Mesendoderm (in vitro differentiated cells): ENCODE measurements at regions not wholly inside any gene's neighbourhood (a gene's known extent, or its start where the extent isn't known, plus 50 kb on each side); places are given as distances from the start of the nearest gene placed in this dataset.

Source experiments
- DNase-seq: peaks from one replicate; pipeline ENCODE4 v3.0.0; 2013
- H2AK5ac ChIP-seq: 2 replicates; pipeline ENCODE4 v1.6.1; 2013; ENCODE audit warnings: low read length, inconsistent platforms
- H2BK120ac ChIP-seq: 2 replicates; pipeline ENCODE4 v1.6.1; 2013; ENCODE audit warnings: low read depth, mild to moderate bottlenecking, low read length, moderate library complexity, mixed read lengths
- H2BK15ac ChIP-seq: replicated peaks from 2 replicates; pipeline ENCODE4 v1.6.1; 2013; ENCODE audit warnings: low read depth, mild to moderate bottlenecking, moderate library complexity
- H2BK5ac ChIP-seq: 2 replicates; pipeline ENCODE4 v1.6.1; 2013; ENCODE audit warnings: low read length, inconsistent platforms
- H3K18ac ChIP-seq: 2 replicates; pipeline ENCODE4 v1.6.1; 2013; ENCODE audit warnings: mild to moderate bottlenecking, low read length, mixed read lengths
- H3K23ac ChIP-seq: one replicate; pipeline ENCODE4 v1.6.1; 2013; ENCODE audit warnings: low read length
- H3K27ac ChIP-seq: 2 replicates; pipeline ENCODE4 v1.5.1; 2013; ENCODE audit warnings: low read depth, mild to moderate bottlenecking, inconsistent platforms, low read length, moderate library complexity
- H3K27me3 ChIP-seq: 2 replicates; pipeline ENCODE4 v1.6.1; 2013; ENCODE audit warnings: low read length, control low read depth, mild to moderate bottlenecking, inconsistent platforms; ENCODE audit not compliant: insufficient read depth, poor library complexity
- H3K36me3 ChIP-seq: 2 replicates; pipeline ENCODE4 v1.6.1; 2013; ENCODE audit warnings: low read length, inconsistent platforms; ENCODE audit not compliant: control insufficient read depth, insufficient read depth
- H3K4ac ChIP-seq: one replicate; pipeline ENCODE4 v1.6.1; 2013; ENCODE audit warnings: low read depth, mild to moderate bottlenecking, low read length, moderate library complexity
- H3K4me1 ChIP-seq: 2 replicates; pipeline ENCODE4 v1.6.1; 2013; ENCODE audit warnings: low read depth, low read length, inconsistent platforms; ENCODE audit not compliant: control insufficient read depth
- H3K4me2 ChIP-seq: 2 replicates; pipeline ENCODE4 v1.6.1; 2013; ENCODE audit warnings: low read length
- H3K4me3 ChIP-seq: 2 replicates; pipeline ENCODE4 v1.5.1; 2013; ENCODE audit warnings: mild to moderate bottlenecking, low read length
- H3K56ac ChIP-seq: one replicate; pipeline ENCODE4 v1.6.1; 2013; ENCODE audit warnings: low read length
- H3K79me1 ChIP-seq: 2 replicates; pipeline ENCODE4 v1.6.1; 2013; ENCODE audit warnings: low read length, inconsistent platforms
- H3K79me2 ChIP-seq: 2 replicates; pipeline ENCODE4 v1.6.1; 2013; ENCODE audit warnings: mild to moderate bottlenecking, low read length; ENCODE audit not compliant: control insufficient read depth, insufficient read depth
- H3K9ac ChIP-seq: 2 replicates; pipeline ENCODE4 v1.6.1; 2013; ENCODE audit warnings: low read length, inconsistent platforms
- H4K5ac ChIP-seq: one replicate; pipeline ENCODE4 v1.6.1; 2013; ENCODE audit warnings: low read length
- H4K8ac ChIP-seq: one replicate; pipeline ENCODE4 v1.6.1; 2013; ENCODE audit warnings: low read depth, mild to moderate bottlenecking, control low read depth, low read length, moderate library complexity
- WGBS: extraction: QIAGEN DNeasy Blood & Tissue Kit; methylation state at CpG from one replicate; pipeline ENCODE4 v1.1.7; 2013; ENCODE audit warnings: low lambda C conversion rate, missing lambda C conversion rate; ENCODE audit not compliant: insufficient coverage; ENCODE audit errors: extremely low coverage; 5-methylcytosine and 5-hydroxymethylcytosine counted together

DNA sequence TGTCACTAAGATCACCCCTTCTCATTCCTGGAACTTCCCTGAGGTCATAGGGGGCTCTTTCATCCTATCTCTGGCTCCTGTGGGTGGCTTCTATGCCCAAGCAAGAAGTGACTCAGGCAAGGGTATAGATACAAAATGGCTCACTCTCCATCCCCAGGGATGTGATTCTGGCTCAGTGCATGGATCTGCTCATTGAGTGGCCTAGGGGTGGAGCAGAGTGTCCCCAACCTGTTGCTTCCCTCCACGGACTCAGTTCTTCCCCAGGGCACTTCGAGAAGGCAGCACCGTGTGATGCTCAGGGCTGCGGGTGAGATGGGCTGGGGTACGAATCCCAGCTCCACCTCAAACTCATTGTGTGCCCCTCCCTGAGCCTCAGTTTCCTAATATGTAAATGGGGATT lies 136.4 kb downstream of the PTPRS start:
- no peak overlapping the region for H3K56ac ChIP-seq
- H3K4me1 ChIP-seq = no peaks in the 10 kb centered on the region
- no peak overlapping the region for H3K9ac ChIP-seq
- no peaks in the 10 kb centered on the region for H3K79me2 ChIP-seq
- no peaks in the 10 kb centered on the region for H3K79me1 ChIP-seq
- no peak overlapping the region for H4K5ac ChIP-seq
- H2AK5ac ChIP-seq = no peak overlapping the region
- H3K27ac ChIP-seq = no peak overlapping the region
- H3K36me3 ChIP-seq = peaks cover 7% of the 10 kb centered on the region
- no peak overlapping the region for H4K8ac ChIP-seq
- no peak overlapping the region for H2BK5ac ChIP-seq
- no peak overlapping the region for H3K4ac ChIP-seq
- H3K27me3 ChIP-seq = no peaks in the 10 kb centered on the region
- H3K23ac ChIP-seq = no peak overlapping the region
- H3K18ac ChIP-seq = no peak overlapping the region
- no peak overlapping the region for H2BK120ac ChIP-seq
- DNase-seq = no peak
- no CpG with 5 or more reads among the region's 5 CpGs for WGBS
- no peak overlapping the region for H3K4me2 ChIP-seq
- no peak overlapping the region for H3K4me3 ChIP-seq
- H2BK15ac ChIP-seq = no peak overlapping the region
